ENCODE measurements at regions not wholly inside any gene's neighbourhood (a gene's known extent, or its start where the extent isn't known, plus 50 kb on each side); places are given as distances from the start of the nearest gene placed in this dataset.

DNA sequence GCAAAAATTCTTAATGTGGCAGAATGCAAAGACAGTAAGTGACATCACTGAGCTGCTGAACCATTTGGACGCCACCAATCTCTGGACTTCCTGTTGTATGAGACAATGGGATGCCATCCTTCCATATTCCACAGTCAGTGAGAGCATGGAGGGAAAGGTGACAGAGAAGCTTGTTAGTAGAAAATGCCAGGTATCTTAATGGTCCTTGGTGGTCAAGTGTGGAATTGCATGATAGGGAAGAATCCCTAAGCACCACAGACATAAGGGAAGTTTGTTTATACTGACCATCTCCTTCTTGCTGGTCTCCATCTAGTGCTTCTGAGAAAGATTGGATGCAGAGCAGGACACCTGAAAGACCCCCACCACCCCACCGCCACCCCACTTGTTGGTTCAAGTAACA, 1410.0 kb upstream of the TMEM132C start:
- DNase-seq = no peak

DNA sequence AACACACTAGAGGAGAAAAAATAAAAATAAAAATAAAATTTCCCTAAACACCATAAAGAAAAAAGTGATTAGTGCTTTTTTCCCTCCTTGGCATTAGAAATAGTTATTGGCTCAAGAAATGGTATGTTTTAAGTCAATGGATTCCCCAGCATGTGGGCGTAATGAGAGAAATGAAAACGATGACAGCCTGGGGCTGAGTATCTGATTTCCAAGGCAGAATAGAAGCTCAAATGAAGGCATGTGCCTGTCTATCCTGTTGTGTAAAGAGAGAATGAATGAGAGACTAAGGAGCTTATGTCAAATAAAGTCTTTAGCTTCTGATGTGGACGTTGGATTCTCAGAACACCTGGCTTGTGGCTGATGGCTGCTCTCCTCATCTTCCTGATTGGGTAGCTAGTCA, 1408.4 kb upstream of the TMEM132C start:
- Histone ChIP-seq H3K27ac (no peak overlapping the region), H3K27me3 (no peaks in the 10 kb centered on the region), H3K4me3 (no peak overlapping the region), H3K36me3 (no peaks in the 10 kb centered on the region), H3K4me1 (no peaks in the 10 kb centered on the region), H3K9me3 (no peaks in the 10 kb centered on the region)
- intact Hi-C loops (cut with DNase I) = no loop called here
- TF ChIP-seq POLR2A (IDR thresholded peaks at IDR 0.05) = no peak
- TF ChIP-seq, protein P1, sequence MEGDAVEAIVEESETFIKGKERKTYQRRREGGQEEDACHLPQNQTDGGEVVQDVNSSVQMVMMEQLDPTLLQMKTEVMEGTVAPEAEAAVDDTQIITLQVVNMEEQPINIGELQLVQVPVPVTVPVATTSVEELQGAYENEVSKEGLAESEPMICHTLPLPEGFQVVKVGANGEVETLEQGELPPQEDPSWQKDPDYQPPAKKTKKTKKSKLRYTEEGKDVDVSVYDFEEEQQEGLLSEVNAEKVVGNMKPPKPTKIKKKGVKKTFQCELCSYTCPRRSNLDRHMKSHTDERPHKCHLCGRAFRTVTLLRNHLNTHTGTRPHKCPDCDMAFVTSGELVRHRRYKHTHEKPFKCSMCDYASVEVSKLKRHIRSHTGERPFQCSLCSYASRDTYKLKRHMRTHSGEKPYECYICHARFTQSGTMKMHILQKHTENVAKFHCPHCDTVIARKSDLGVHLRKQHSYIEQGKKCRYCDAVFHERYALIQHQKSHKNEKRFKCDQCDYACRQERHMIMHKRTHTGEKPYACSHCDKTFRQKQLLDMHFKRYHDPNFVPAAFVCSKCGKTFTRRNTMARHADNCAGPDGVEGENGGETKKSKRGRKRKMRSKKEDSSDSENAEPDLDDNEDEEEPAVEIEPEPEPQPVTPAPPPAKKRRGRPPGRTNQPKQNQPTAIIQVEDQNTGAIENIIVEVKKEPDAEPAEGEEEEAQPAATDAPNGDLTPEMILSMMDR (IDR thresholded peaks at IDR 0.05) = no peak
- no peak for DNase-seq
- WGBS, 2 donors = 35 to 39% methylated on average over 3 of the region's 3 CpGs

More for the DNA sequence above, 1410.0 kb upstream of the TMEM132C start:
- 68 to 76% methylated on average over 2 of the region's 2 CpGs for WGBS, 2 donors
- no peak for TF ChIP-seq POLR2A (IDR thresholded peaks at IDR 0.05)
- TF ChIP-seq, protein P1 (IDR thresholded peaks at IDR 0.05) = no peak
- H3K4me1 ChIP-seq = no peaks in the 10 kb centered on the region
- H3K36me3 ChIP-seq = no peaks in the 10 kb centered on the region
- intact Hi-C loops (cut with DNase I) = no loop called here
- H3K4me3 ChIP-seq = no peak overlapping the region
- H3K27me3 ChIP-seq = no peaks in the 10 kb centered on the region
- no peaks in the 10 kb centered on the region for H3K9me3 ChIP-seq
- H3K27ac ChIP-seq = peak overlapping the region in 2 of 4 donors; percentile 6 to 49

DNA sequence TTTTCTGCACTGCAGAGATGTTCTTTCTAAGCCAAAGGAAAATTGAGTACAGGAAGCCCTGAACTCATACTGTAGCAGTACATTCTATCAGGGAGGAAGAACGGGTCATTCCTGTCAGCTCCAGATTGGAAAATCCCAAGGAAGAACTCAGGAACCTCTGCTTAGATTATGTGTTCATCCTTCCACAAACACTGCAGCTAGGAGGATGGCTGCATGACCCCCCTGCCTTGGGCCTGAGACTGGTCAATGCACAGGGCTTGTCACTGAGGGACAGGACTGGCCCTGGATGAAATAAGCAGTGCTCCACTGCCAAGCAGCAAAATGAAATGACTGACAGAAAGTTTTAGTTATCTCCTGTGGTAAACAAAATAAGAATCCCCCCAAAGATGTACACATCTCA, 1406.8 kb upstream of the TMEM132C start:
- TF ChIP-seq, protein P1 (IDR thresholded peaks at IDR 0.05) = no peak
- WGBS, 2 donors = 83% methylated on average over 1 of the region's 1 CpG; no CpG with 5 or more reads in 1 of the 2 donors
- intact Hi-C loops (cut with DNase I) = no loop called here
- no peaks in the 10 kb centered on the region for H3K36me3 ChIP-seq
- H3K4me3 ChIP-seq = no peak overlapping the region
- no peaks in the 10 kb centered on the region for H3K27me3 ChIP-seq
- H3K4me1 ChIP-seq = no peaks in the 10 kb centered on the region
- DNase-seq = no peak
- H3K27ac ChIP-seq = peak overlapping the region in 1 of 4 donors; percentile 48
- no peaks in the 10 kb centered on the region for H3K9me3 ChIP-seq

DNA sequence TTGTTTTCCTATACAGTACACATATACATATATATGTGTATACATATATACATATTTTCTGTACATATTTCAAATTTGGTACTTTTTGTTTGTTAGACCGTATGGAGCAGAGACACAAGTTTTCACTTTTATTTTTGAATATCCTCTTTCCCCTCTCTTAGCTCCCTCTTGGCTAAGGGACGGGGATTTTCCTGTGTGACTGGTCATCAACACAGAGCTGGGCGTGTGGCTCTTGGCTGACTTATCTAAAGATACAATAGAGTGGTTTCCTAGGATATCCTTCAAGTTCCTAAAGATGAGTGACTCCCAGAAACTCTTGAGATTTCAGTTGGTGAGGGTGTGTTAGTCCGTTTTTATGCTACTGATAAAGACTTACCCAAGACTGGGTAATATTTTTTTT, 1404.5 kb upstream of the TMEM132C start:
- no peak overlapping the region for H3K27ac ChIP-seq
- no peak overlapping the region for H3K4me3 ChIP-seq
- WGBS, 2 donors = 39 to 63% methylated on average over 4 of the region's 4 CpGs
- no peak for DNase-seq
- H3K36me3 ChIP-seq = no peaks in the 10 kb centered on the region
- intact Hi-C loops (cut with DNase I) = no loop called here
- H3K9me3 ChIP-seq = no peaks in the 10 kb centered on the region
- H3K4me1 ChIP-seq = no peaks in the 10 kb centered on the region
- H3K27me3 ChIP-seq = no peaks in the 10 kb centered on the region
- no peak for TF ChIP-seq POLR2A (IDR thresholded peaks at IDR 0.05)
- TF ChIP-seq, protein P1 (IDR thresholded peaks at IDR 0.05) = no peak

DNA sequence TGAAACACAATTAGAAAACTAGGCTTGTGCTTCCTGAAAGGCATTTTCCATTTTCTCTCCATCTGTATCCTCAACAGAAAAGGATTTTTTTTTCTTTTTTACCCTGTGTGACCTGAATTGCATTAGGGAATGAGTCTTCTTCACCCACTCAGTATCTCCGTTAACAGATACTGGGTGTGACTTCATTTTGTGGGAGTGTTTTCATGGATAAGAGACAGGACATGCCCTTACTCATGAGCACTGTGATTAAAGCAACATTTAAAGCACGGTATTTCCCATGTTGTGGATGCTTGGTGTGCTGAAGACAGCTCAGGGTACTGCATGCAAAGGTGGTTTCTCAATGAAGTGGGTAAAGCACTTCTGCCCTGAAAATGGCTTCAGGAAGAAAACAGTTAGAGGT, 1397.3 kb upstream of the TMEM132C start:
- TF ChIP-seq, protein P1 (IDR thresholded peaks at IDR 0.05) = no peak
- no peak for TF ChIP-seq POLR2A (IDR thresholded peaks at IDR 0.05)
- no peaks in the 10 kb centered on the region for H3K9me3 ChIP-seq
- intact Hi-C loops (cut with DNase I) = loop anchor here (10.0 kb wide), 1 partner anchor 805 kb away; no protein-coding TSS in a partner anchor
- no peaks in the 10 kb centered on the region for H3K4me1 ChIP-seq
- 35 to 80% methylated on average over 2 of the region's 2 CpGs for WGBS, 2 donors
- no peak overlapping the region for H3K4me3 ChIP-seq
- no peaks in the 10 kb centered on the region for H3K27me3 ChIP-seq
- H3K27ac ChIP-seq = no peak overlapping the region
- DNase-seq = no peak
- H3K36me3 ChIP-seq = no peaks in the 10 kb centered on the region
